RWPE1 (cell line): ENCODE measurements at regions not wholly inside any gene's neighbourhood (a gene's known extent, or its start where the extent isn't known, plus 50 kb on each side); places are given as distances from the start of the nearest gene placed in this dataset.
A peak's percentile ranks its signal among the peaks of the same experiment; 100 is the strongest.

Experiments used
- CTCF ChIA-PET: fragments of 350-600 bp; sonication (Branson Sonifier 250); formaldehyde crosslinking; extraction: SDS; loops from one replicate; lab custom pipeline; 2021; lab: Yijun Ruan, JAX
- POLR2A ChIA-PET: fragments of 400-600 bp; formaldehyde crosslinking; extraction: SDS; loops from one replicate; lab custom pipeline; 2020; ENCODE audit warnings: antibody characterized with exemption; ENCODE audit not compliant: low non-redundant PET; lab: Yijun Ruan, JAX
- DNase-seq: peaks from one replicate; pipeline ENCODE4 v3.0.0; 2012; ENCODE audit warnings: low spot score
- H3K27ac ChIP-seq: fragments of 450-650 bp; 2 replicates; pipeline ENCODE4 v1.5.1; 2017
- CTCF ChIP-seq: fragments of 450-650 bp; conservative IDR thresholded peaks from 2 replicates; pipeline ENCODE4 v1.5.1; 2017; ENCODE audit warnings: low read depth, mild to moderate bottlenecking

- no peak for TF ChIP-seq CTCF
- POLR2A ChIA-PET = no interaction called here
- no peak overlapping the region for H3K27ac ChIP-seq
- no peak for DNase-seq
- CTCF ChIA-PET = interaction anchor here (0.7 kb wide), 1 partner anchor 9 kb away, joined by 3 read pairs; no protein-coding TSS in a partner anchor
Measured at GRCh38 chr2:8537562-8538155, 144.2 kb upstream of the ID2 start.

- H3K27ac ChIP-seq = no peak overlapping the region
- no peak for TF ChIP-seq CTCF
- DNase-seq = no peak
- ChIA-PET CTCF (interaction anchor here (0.6 to 0.9 kb wide), 2 partner anchors 84 to 471 kb away, joined by 4 read pairs; no protein-coding TSS in a partner anchor), POLR2A (no interaction called here)
Measured at GRCh38 chr2:8538531-8538930, 143.3 kb upstream of the ID2 start.

GRCh38 chr2:8538931-8539621, 142.8 kb upstream of the ID2 start:
- no peak for TF ChIP-seq CTCF
- DNase-seq = no peak
- no peak overlapping the region for H3K27ac ChIP-seq
- ChIA-PET POLR2A (no interaction called here), CTCF (interaction anchor here (0.6 to 0.9 kb wide), 4 partner anchors 44 to 533 kb away, joined by 3 to 4 read pairs (median 4); no protein-coding TSS in a partner anchor)

- ChIA-PET CTCF (interaction anchor here (0.5 to 0.9 kb wide), 6 partner anchors 15 to 532 kb away, joined by 3 read pairs; no protein-coding TSS in a partner anchor), POLR2A (no interaction called here)
Measured at GRCh38 chr2:8539743-8540551, 141.9 kb upstream of the ID2 start.

GRCh38 chr2:8540552-8541055, 141.3 kb upstream of the ID2 start:
- ChIA-PET POLR2A (no interaction called here), CTCF (interaction anchor here (0.5 to 0.9 kb wide), 2 partner anchors 142 to 236 kb away, joined by 3 read pairs; no protein-coding TSS in a partner anchor)
- no peak for TF ChIP-seq CTCF
- no peak overlapping the region for H3K27ac ChIP-seq
- no peak for DNase-seq

More at GRCh38 chr2:8539743-8540551, 141.9 kb upstream of the ID2 start:
- no peak for TF ChIP-seq CTCF
- H3K27ac ChIP-seq = no peak overlapping the region
- DNase-seq = peak; percentile 7

GRCh38 chr2:8541223-8541622, 140.6 kb upstream of the ID2 start:
- no peak for DNase-seq
- CTCF ChIA-PET = no interaction called here
- TF ChIP-seq CTCF = no peak
- POLR2A ChIA-PET = no interaction called here
- no peak overlapping the region for H3K27ac ChIP-seq
